GM19438 (cell line): ENCODE measurements at regions not wholly inside any gene's neighbourhood (a gene's known extent, or its start where the extent isn't known, plus 50 kb on each side); places are given as distances from the start of the nearest gene placed in this dataset.

ENCODE experiments used
- ATAC-seq: cut with Tn5 transposase; IDR thresholded peaks from one replicate; pipeline ENCODE4 v1.9.1; 2021; ENCODE audit warnings: low read depth; ENCODE audit not compliant: unreplicated experiment

- ATAC-seq: no peak
Measured at GRCh38 chr11:131223198-131223991, 147.0 kb upstream of the NTM start.

DNA sequence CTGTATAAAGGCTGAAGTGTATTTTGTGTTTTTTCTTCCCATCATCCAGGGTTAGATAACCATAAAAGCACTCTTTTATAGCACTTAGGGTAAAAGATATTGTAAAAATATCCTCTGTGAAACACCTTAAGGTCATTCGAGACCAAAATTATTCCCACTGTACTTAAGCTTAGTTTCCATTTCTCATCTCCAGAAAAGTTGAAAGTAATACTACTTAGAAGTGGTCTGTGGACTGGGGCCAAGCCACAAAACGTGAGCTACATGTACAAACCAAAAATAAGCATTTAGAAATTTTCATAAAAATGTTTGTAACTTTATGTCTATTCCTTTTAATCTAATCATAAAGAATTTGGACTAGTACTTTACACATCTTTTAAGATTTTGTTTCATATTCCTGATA lies 142.0 kb upstream of the NTM start:
- ATAC-seq: no peak

- no peak for ATAC-seq
Measured at GRCh38 chr11:131229221-131229620, 141.2 kb upstream of the NTM start.

DNA sequence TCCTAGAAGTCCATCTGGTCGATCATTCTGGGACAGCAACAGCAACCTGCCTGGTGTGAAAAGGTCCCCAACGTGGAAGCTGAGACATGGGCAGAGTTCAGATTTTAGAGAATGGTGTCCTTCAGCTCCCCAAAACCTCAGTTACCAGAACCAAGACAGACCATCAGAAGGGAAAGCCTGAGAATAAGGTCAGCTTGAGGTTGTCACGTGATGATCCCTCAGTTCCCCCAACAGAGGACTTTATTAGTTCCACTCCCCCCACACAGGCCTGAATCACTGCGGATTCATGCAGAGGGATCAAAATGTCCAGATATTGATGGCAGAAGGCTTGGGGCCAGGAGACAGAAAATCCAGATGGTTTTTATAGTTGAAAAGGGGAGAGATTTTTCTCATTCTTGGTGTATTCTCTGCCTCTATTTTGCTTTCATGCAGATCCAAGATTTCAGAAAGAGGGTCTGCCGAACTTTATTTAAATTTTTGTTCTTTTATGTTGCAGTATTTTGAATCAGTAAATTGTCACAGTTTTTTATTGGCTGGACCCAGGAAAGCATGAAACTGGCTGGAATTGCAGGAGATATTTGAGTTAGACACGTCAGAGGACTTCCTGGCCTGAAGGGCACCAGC lies 139.0 kb upstream of the NTM start:
- no peak for ATAC-seq

GRCh38 chr11:131232261-131232660 lies 138.2 kb upstream of the NTM start:
- no peak for ATAC-seq

GRCh38 chr11:131234221-131234620 lies 136.2 kb upstream of the NTM start:
- ATAC-seq: no peak

GRCh38 chr11:131235328-131236298 lies 134.8 kb upstream of the NTM start:
- ATAC-seq: no peak

DNA sequence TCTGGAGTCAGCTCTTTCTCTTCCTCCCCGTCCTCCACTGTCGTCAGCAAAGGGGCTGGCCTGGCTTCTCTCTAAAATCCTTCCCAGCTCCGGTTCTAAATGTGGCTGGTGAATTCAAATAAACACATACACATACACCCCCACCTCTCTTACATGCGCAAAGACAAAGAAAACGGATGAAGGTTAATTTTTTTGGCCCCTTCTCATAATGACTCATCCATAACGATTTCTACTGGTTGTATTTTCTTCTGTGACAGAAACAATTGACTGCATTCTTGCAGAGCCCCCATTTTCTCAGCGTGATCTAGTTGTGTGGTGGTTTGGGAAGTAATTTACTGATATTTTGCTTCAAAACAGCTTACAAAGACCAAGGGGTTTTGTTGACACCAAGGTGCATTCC lies 130.0 kb upstream of the NTM start:
- no peak for ATAC-seq

GRCh38 chr11:131242476-131243000 lies 127.9 kb upstream of the NTM start:
- no peak for ATAC-seq

DNA sequence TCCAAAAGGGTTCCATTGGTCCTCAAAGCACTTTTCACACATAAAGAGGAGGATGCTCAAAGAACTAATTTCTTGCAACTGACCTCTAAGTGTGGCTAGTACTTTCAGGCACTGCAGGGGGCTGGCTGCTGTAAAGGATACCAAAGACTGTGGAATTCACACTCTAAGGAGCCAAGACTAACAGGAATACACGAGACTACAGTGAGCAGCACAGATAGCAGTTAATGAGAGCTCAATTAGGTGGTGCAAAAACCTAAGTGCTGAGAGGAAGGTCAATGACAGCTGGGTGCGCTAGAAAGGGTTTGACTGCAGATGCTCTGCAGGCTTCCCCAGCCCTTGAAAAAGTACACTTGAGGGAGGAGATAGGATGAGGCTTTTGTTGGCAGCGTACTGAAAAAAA lies 124.3 kb upstream of the NTM start:
- no peak for ATAC-seq

DNA sequence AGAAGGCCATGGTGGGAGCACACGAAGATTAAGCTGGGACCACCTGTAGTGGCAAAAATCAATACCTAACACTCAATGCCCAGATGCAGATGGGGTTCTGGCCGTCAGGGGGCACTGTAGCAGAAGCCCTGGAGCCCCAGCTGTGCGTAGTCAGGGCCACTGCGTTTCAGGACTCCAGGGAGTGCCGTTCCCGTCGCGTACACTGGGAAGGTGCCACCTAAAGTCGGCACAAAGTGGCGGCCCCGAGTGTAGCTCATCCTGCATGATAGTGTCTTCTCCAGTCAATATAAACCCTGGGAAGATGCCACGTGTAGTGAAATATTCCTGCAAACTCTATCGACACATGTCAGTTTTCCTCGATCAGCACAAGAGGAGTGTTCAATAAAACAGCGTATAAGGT lies 123.8 kb upstream of the NTM start:
- no peak for ATAC-seq

- ATAC-seq: no peak
Measured at GRCh38 chr11:131248588-131248987, 121.8 kb upstream of the NTM start.

DNA sequence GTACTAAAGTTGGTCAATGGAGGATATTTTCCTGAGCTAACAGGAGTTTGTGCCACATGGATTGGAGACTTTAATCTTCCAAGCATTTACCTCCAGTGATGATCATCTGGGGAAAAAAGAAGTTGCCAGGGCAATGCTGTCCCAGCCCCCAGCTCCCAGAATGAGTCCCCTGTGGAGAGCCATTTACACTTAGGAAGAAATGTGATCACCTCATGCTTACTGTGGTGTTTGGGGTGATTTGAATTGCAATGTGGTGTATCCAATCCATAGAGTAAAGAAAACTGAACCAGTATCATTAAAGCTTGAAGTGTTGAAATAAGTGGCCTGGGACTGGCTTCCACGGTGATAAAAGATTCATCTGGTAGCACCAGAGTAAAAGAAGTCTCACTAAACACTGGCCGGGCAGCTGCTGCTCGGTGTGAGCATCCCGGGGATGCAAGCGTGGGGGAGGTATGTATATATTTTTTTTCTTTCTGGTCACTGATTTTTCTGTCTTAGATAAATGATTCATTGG lies 117.2 kb upstream of the NTM start:
- ATAC-seq: no peak

DNA sequence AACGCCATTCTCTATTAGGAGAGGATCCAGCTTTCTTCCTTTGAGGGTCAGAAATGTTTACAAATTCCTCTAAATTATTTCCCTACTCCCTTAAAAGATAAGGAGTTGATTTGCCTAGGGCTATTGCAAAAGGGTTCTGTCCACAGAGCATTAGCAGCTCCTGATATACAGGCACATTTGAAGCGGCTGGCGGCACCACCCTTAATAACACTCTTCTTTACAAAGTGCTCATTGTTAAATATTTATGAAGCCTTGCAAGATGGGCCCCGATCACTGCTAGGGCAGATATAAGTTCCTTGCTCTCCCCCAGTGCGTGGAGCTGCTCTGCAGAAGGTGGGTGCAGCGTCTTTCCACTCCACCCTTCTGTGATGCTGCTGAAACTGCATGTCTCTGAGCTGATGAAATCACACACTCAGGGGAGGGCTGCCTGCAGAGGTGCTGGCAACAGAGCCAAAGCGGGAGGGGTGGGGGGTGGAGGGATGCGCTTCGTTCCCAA lies 116.7 kb upstream of the NTM start:
- ATAC-seq: no peak

DNA sequence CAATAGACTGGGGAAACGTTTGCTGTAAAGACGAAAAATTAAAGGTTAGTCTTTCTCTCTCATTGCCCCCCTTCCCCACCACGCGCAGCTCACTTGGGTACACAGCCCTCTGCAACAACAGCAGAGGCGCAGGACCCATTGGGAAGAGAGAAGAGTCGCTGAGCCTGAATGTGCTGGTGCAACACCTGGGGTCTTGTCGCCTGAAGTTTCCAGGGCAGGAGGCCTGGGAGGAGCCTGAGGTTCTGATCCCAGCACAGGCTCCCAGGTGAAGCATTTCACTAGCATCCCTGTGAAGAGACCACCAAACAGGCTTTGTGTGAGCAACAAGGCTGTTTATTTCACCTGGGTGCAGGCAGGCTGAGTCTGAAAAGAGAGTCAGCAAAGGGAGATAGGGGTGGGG lies 116.2 kb upstream of the NTM start:
- ATAC-seq: no peak

DNA sequence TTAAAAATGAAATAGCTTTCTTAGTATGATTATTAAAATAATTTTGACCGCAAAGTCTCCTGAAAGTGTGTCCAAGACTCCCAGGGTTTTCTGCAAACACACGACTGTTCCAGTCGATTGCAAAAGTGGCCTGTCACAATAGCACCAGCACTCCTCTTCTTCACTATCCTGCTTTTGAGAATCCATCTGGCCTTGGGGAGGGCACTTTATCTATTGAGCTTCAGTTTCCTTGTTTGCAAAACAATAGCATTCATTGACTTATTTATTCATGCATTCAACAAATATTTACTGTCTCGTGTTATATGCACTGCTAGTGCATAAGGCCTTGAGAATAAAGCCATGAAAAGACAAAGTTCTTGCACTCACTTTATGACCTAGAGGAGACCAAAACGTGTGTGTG lies 96.2 kb upstream of the NTM start:
- ATAC-seq: no peak

- no peak for ATAC-seq
Measured at GRCh38 chr11:131275580-131275979, 94.8 kb upstream of the NTM start.

DNA sequence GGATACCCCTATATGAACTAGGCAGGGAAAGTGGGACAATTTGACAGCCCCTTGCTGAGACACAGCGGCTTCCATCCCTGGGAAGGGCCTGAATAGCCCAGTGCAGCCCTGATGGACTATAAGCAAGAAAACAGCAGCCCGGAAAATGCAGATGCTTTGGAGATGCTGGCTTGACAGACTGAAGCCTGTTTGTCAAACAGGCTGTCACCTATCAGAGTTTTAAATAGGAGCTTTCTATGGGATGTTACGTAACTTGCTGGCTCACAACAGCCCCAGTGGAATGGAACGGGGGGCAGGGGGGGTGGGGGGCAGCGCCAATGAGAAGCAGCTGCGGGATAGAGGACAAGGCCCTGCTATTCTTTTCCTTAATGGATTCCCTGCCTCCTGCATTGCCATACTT lies 91.9 kb upstream of the NTM start:
- no peak for ATAC-seq

GRCh38 chr11:131279654-131280384 lies 90.6 kb upstream of the NTM start:
- ATAC-seq: no peak

- ATAC-seq: no peak
Measured at GRCh38 chr11:131281316-131281715, 89.1 kb upstream of the NTM start.
